Transverse colon (tissue), 4 donors: ENCODE measurements at regions not wholly inside any gene's neighbourhood (a gene's known extent, or its start where the extent isn't known, plus 50 kb on each side); places are given as distances from the start of the nearest gene placed in this dataset.

Experiments
- CTCF ChIP-seq, 5 experiments: fragments of 200-600 bp in 3 of 5; fragments of 450-650 bp in 2 of 5; sonication (generic) in 3 of 5; IDR thresholded peaks; 1 replicate in 2 of 5; 2 replicates in 3 of 5; pipeline ENCODE4 v1.5.1; 2016 to 2017; ENCODE audit warnings: antibody characterized with exemption in 5 of 5, inconsistent platforms in 3 of 5, mild to moderate bottlenecking in 2 of 5, moderate library complexity in 1 of 5
- EP300 ChIP-seq: sonication (generic); formaldehyde crosslinking; IDR thresholded peaks from one replicate; pipeline ENCODE4 v1.6.1; 2017; ENCODE audit warnings: antibody characterized with exemption, low read depth
- POLR2AphosphoS5 ChIP-seq, 3 donors: sonication (generic); formaldehyde crosslinking; IDR thresholded peaks; one replicate each; pipeline ENCODE4 v1.6.1; 2016; ENCODE audit warnings: antibody characterized with exemption in 3 of 3

GRCh38 chr1:29527314-29528004, 291.1 kb downstream of the PTPRU start:
- TF ChIP-seq POLR2AphosphoS5 (IDR thresholded peaks at IDR 0.05) (no peak), CTCF (IDR thresholded peaks at IDR 0.05) (no peak), EP300 (no peak)
